GM23248 (cell line): ENCODE measurements at regions not wholly inside any gene's neighbourhood (a gene's known extent, or its start where the extent isn't known, plus 50 kb on each side); places are given as distances from the start of the nearest gene placed in this dataset.
"Not testable (repeated sequence)": the region's sequence is repeated elsewhere in the genome, so short reads cannot be mapped to it uniquely, and the experiment has no call there.

Source experiments
- DNase-seq: peaks from one replicate; pipeline ENCODE4 v3.0.0-alpha.2; 2015
- H2AFZ ChIP-seq: fragments of 200-600 bp; sonication (generic); 2 replicates; pipeline ENCODE4 v1.6.1; 2016; ENCODE audit warnings: antibody characterized with exemption
- H3F3A ChIP-seq: fragments of 200-600 bp; sonication (generic); 2 replicates; pipeline ENCODE4 v1.6.1; 2016; ENCODE audit warnings: mild to moderate bottlenecking, antibody characterized with exemption, mixed run types; ENCODE audit not compliant: insufficient read depth
- H3K27ac ChIP-seq: fragments of 200-600 bp; sonication (generic); 2 replicates; pipeline ENCODE4 v1.5.1; 2016; ENCODE audit warnings: mild to moderate bottlenecking
- H3K27me3 ChIP-seq: fragments of 200-600 bp; sonication (generic); replicated peaks from 2 replicates; pipeline ENCODE4 v1.6.1; 2016; ENCODE audit warnings: mild to moderate bottlenecking; ENCODE audit not compliant: insufficient read depth
- H3K36me3 ChIP-seq: fragments of 200-600 bp; sonication (generic); 2 replicates; pipeline ENCODE4 v1.6.1; 2016; ENCODE audit warnings: low read depth, mild to moderate bottlenecking
- H3K4me1 ChIP-seq: fragments of 200-600 bp; sonication (generic); 2 replicates; pipeline ENCODE4 v1.6.1; 2016; ENCODE audit warnings: mild to moderate bottlenecking; ENCODE audit not compliant: insufficient read depth
- H3K4me2 ChIP-seq: fragments of 200-600 bp; sonication (generic); one replicate; pipeline ENCODE4 v1.6.1; 2016; ENCODE audit warnings: mild to moderate bottlenecking; ENCODE audit not compliant: unreplicated experiment
- H3K4me3 ChIP-seq: fragments of 200-600 bp; sonication (generic); 2 replicates; pipeline ENCODE4 v1.5.1; 2016; ENCODE audit warnings: mild to moderate bottlenecking
- H3K79me2 ChIP-seq: fragments of 200-600 bp; sonication (generic); 2 replicates; pipeline ENCODE4 v1.6.1; 2016; ENCODE audit warnings: mild to moderate bottlenecking; ENCODE audit not compliant: insufficient read depth
- H3K9ac ChIP-seq: fragments of 200-600 bp; sonication (generic); 2 replicates; pipeline ENCODE4 v1.6.1; 2016; ENCODE audit warnings: mild to moderate bottlenecking
- H3K9me2 ChIP-seq: fragments of 200-600 bp; sonication (generic); 2 replicates; pipeline ENCODE4 v1.6.1; 2016; ENCODE audit warnings: mixed run types, mild to moderate bottlenecking, moderate library complexity; ENCODE audit not compliant: insufficient read depth
- H3K9me3 ChIP-seq: fragments of 200-600 bp; sonication (generic); one replicate; pipeline ENCODE4 v1.6.1; 2017; ENCODE audit warnings: low read depth
- H4K20me1 ChIP-seq: fragments of 200-600 bp; sonication (generic); 2 replicates; pipeline ENCODE4 v1.6.0; 2016; ENCODE audit not compliant: insufficient read depth
- EZH2 ChIP-seq: fragments of 200-600 bp; sonication (generic); IDR thresholded peaks from 2 replicates; pipeline ENCODE4 v1.6.1; 2018; ENCODE audit warnings: antibody characterized with exemption, mild to moderate bottlenecking; ENCODE audit not compliant: insufficient read depth, poor library complexity, severe bottlenecking
- EZH2phosphoT487 ChIP-seq: fragments of 200-600 bp; sonication (generic); IDR thresholded peaks from 2 replicates; pipeline ENCODE4 v1.6.1; 2018; ENCODE audit warnings: antibody characterized with exemption, moderate library complexity, mild to moderate bottlenecking, low read depth; ENCODE audit not compliant: insufficient read depth
- WGBS, 2 experiments: methylation state at CpG; one replicate each; pipeline ENCODE4 v1.1.6; 2015 to 2017; ENCODE audit warnings: low lambda C conversion rate in 2 of 2, low coverage in 1 of 2; ENCODE audit errors: missing lambda C conversion rate in 2 of 2; 5-methylcytosine and 5-hydroxymethylcytosine counted together
- in situ Hi-C: fragments of 300-500 bp; cut with MboI; formaldehyde crosslinking; loops from 2 replicates; pipeline ENCODE4 v1.15.0; 2020

GRCh38 chr18:51498085-51498855 is 300.8 kb upstream of the MEX3C start:
- Histone ChIP-seq H3K4me1 (no peaks in the 10 kb centered on the region), H3F3A (no peaks in the 10 kb centered on the region), H3K4me2 (no peak overlapping the region), H3K9me2 (no peaks in the 10 kb centered on the region), H3K27ac (no peak overlapping the region), H3K79me2 (no peaks in the 10 kb centered on the region), H4K20me1 (no peaks in the 10 kb centered on the region), H2AFZ (no peak overlapping the region), H3K27me3 (no peaks in the 10 kb centered on the region), H3K4me3 (no peak overlapping the region), H3K9ac (no peak overlapping the region), H3K9me3 (no peaks in the 10 kb centered on the region), H3K36me3 (no peaks in the 10 kb centered on the region)
- in situ Hi-C loops: no loop called here
- TF ChIP-seq EZH2: no peak
- no peak for TF ChIP-seq EZH2phosphoT487
- WGBS, 2 experiments: 15 to 22% methylated on average over 4 of the region's 4 CpGs
- no peak for DNase-seq

DNA sequence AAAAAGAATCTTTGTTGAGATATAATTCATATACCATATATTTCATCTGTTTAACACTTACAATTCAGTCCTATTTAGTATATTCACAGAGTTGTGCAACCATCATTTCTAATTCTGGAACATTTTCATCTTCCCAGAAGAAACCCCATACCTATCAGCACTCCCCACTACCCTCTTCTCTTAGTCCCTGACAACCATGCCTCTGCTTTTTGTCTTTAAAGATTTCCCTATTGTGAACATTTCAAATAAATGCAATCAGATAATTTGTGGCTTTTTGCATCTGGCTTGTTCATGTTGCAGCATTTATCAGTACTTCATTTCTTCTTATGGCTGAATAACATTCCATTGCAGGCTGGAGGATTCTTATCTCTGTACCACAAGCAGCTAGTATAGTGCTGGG is 305.9 kb upstream of the MEX3C start:
- Histone ChIP-seq H3K9me3 (no peaks in the 10 kb centered on the region), H3F3A (no peaks in the 10 kb centered on the region), H3K4me1 (no peaks in the 10 kb centered on the region), H3K9me2 (no peaks in the 10 kb centered on the region), H4K20me1 (no peaks in the 10 kb centered on the region), H3K4me3 (no peak overlapping the region), H3K9ac (no peak overlapping the region), H3K27me3 (no peaks in the 10 kb centered on the region), H3K27ac (no peak overlapping the region), H3K36me3 (no peaks in the 10 kb centered on the region), H3K4me2 (no peak overlapping the region), H3K79me2 (no peaks in the 10 kb centered on the region), H2AFZ (no peak overlapping the region)
- in situ Hi-C loops: no loop called here
- DNase-seq: no peak
- no peak for TF ChIP-seq EZH2phosphoT487
- no peak for TF ChIP-seq EZH2

DNA sequence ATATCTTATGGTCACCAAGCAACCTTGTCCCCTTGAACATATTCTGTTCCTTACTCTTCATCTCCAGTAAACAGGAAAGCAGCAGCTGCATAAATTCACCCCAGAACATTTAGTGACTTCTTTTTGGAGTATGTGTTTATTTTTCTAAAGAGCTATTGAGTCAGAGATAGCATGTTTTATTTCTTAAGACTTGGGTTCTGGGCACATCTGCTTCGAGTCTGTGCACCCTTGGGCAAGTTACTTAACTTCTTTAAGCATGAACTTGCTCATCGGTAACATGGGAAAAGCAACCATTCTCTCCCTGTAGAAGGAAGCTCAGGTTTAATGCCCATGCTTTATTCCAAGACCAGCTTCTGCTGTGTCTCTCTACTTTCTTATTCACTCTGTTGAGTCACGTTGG is 309.3 kb upstream of the MEX3C start:
- Histone ChIP-seq H3K36me3 (no peaks in the 10 kb centered on the region), H3F3A (no peaks in the 10 kb centered on the region), H3K4me1 (no peaks in the 10 kb centered on the region), H3K27me3 (no peaks in the 10 kb centered on the region), H4K20me1 (no peaks in the 10 kb centered on the region), H3K79me2 (no peaks in the 10 kb centered on the region), H3K27ac (no peak overlapping the region), H3K9ac (no peak overlapping the region), H3K9me3 (no peaks in the 10 kb centered on the region), H3K4me2 (no peak overlapping the region), H3K4me3 (no peak overlapping the region), H2AFZ (no peak overlapping the region), H3K9me2 (no peaks in the 10 kb centered on the region)
- DNase-seq: no peak
- in situ Hi-C loops: no loop called here
- no peak for TF ChIP-seq EZH2
- TF ChIP-seq EZH2phosphoT487: no peak
- 19 to 33% methylated on average over 3 of the region's 3 CpGs for WGBS, 2 experiments

DNA sequence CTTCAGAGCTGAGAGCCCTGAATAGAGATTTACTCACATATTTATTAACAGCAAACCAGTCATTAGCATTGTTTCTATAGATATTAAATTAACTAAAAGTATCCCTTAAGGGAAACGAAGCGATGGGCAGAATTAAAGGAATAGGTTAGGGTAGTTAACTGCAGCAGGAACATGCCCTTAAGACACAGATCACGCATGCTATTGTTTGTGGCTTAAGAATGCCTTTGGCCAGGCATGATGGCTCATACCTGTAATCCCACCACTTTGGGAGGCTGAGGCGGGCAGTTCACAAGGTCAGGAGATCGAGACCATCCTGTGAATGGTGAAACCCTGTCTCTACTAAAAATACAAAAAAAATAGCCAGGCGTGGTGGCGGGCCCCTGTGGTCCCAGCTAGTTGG is 310.9 kb upstream of the MEX3C start:
- H3K4me3 ChIP-seq, H3K4me1 ChIP-seq, H3K36me3 ChIP-seq, DNase-seq, H3K4me2 ChIP-seq, H3K27ac ChIP-seq, H3K9me2 ChIP-seq, H3K27me3 ChIP-seq, H3K9ac ChIP-seq, H2AFZ ChIP-seq, H4K20me1 ChIP-seq, H3F3A ChIP-seq, H3K79me2 ChIP-seq, in situ Hi-C loops, H3K9me3 ChIP-seq: not testable (repeated sequence)
- WGBS, 2 experiments: 35 to 36% methylated on average over 7 of the region's 7 CpGs

GRCh38 chr18:51510020-51510419 is 312.5 kb upstream of the MEX3C start:
- H4K20me1 ChIP-seq: no peaks in the 10 kb centered on the region
- H3K9me3 ChIP-seq: no peaks in the 10 kb centered on the region
- H3F3A ChIP-seq: no peaks in the 10 kb centered on the region
- H3K4me3 ChIP-seq: no peak overlapping the region
- H3K4me1 ChIP-seq: no peaks in the 10 kb centered on the region
- H3K4me2 ChIP-seq: no peak overlapping the region
- H2AFZ ChIP-seq: no peak overlapping the region
- no peaks in the 10 kb centered on the region for H3K79me2 ChIP-seq
- in situ Hi-C loops: no loop called here
- H3K9me2 ChIP-seq: no peaks in the 10 kb centered on the region
- H3K27me3 ChIP-seq: no peaks in the 10 kb centered on the region
- H3K9ac ChIP-seq: no peak overlapping the region
- H3K27ac ChIP-seq: no peak overlapping the region
- TF ChIP-seq EZH2phosphoT487 (no peak), EZH2 (no peak)
- no peaks in the 10 kb centered on the region for H3K36me3 ChIP-seq
- DNase-seq: no peak
